Suprapubic skin (tissue), 4 donors: ENCODE measurements at regions not wholly inside any gene's neighbourhood (a gene's known extent, or its start where the extent isn't known, plus 50 kb on each side); places are given as distances from the start of the nearest gene placed in this dataset.

Experiments
- DNase-seq, 2 donors: peaks; one replicate each; pipeline ENCODE4 v3.0.0-alpha.2; 2019; ENCODE audit warnings: low spot score in 2 of 2
- H3K27ac ChIP-seq: fragments of 200-600 bp; sonication (generic); one replicate; pipeline ENCODE4 v1.5.1; 2019
- H3K27me3 ChIP-seq: fragments of 200-600 bp; sonication (generic); one replicate; pipeline ENCODE4 v1.5.1; 2019
- H3K36me3 ChIP-seq: fragments of 200-600 bp; sonication (generic); one replicate; pipeline ENCODE4 v1.5.1; 2019
- H3K4me1 ChIP-seq: fragments of 200-600 bp; sonication (generic); one replicate; pipeline ENCODE4 v1.5.1; 2019
- H3K4me3 ChIP-seq: fragments of 200-600 bp; sonication (generic); one replicate; pipeline ENCODE4 v1.5.1; 2019; ENCODE audit warnings: mild to moderate bottlenecking
- H3K9me3 ChIP-seq: fragments of 200-600 bp; sonication (generic); one replicate; pipeline ENCODE4 v1.5.1; 2019
- CTCF ChIP-seq, 2 donors: fragments of 200-600 bp in 1 of 2; fragments of 450-650 bp in 1 of 2; sonication (generic) in 1 of 2; IDR thresholded peaks; one replicate each; pipeline ENCODE4 v1.5.1; 2016 to 2019; ENCODE audit warnings: antibody characterized with exemption in 2 of 2, mild to moderate bottlenecking in 1 of 2, moderate library complexity in 1 of 2
- EP300 ChIP-seq: sonication (generic); formaldehyde crosslinking; IDR thresholded peaks from one replicate; pipeline ENCODE4 v1.6.1; 2017; ENCODE audit warnings: antibody characterized with exemption
- POLR2A ChIP-seq, 2 donors: fragments of 450-650 bp; IDR thresholded peaks; one replicate each; pipeline ENCODE4 v1.6.1; 2017; ENCODE audit warnings: antibody characterized with exemption in 2 of 2, mild to moderate bottlenecking in 2 of 2, moderate library complexity in 2 of 2
- POLR2AphosphoS5 ChIP-seq, 3 donors: sonication (generic); formaldehyde crosslinking; IDR thresholded peaks; one replicate each; pipeline ENCODE4 v1.6.1; 2017; ENCODE audit warnings: antibody characterized with exemption in 3 of 3
- WGBS: methylation state at CpG from one replicate; pipeline ENCODE4 v1.1.5; 2018; 5-methylcytosine and 5-hydroxymethylcytosine counted together

DNA sequence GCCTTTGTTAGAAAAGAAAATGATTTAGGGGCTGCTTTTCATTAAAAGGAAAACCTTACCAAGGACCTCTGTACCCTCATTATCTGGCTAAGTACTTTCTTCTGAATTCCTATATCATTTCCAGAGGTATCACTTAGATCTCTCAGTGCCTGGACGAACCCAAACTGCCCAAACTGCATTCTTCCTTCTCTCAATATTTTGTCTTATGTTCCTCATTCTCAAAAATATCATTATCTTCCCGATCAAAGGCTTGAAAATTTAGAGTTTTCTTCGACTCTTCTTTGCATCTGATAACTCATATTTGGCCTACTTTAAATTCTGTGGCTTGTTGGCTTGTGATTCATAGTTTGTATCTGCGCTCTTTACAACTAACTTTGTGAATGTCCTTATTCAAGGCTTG is 136.7 kb upstream of the TAF11L2 start:
- Histone ChIP-seq H3K9me3 (no peaks in the 10 kb centered on the region), H3K4me3 (no peak overlapping the region), H3K36me3 (no peaks in the 10 kb centered on the region), H3K27ac (no peak overlapping the region), H3K4me1 (no peaks in the 10 kb centered on the region), H3K27me3 (no peaks in the 10 kb centered on the region)
- DNase-seq, result no peak
- 65% methylated on average over 4 of the region's 4 CpGs for WGBS
- TF ChIP-seq EP300 (no peak), CTCF (IDR thresholded peaks at IDR 0.05) (no peak), POLR2A (IDR thresholded peaks at IDR 0.05) (no peak), POLR2AphosphoS5 (IDR thresholded peaks at IDR 0.05) (no peak)

- no peaks in the 10 kb centered on the region for H3K4me1 ChIP-seq
- 69% methylated on average over 4 of the region's 4 CpGs for WGBS
- no peaks in the 10 kb centered on the region for H3K9me3 ChIP-seq
- no peak for DNase-seq
- no peak overlapping the region for H3K27ac ChIP-seq
- no peaks in the 10 kb centered on the region for H3K36me3 ChIP-seq
- no peak overlapping the region for H3K4me3 ChIP-seq
- no peaks in the 10 kb centered on the region for H3K27me3 ChIP-seq
- TF ChIP-seq CTCF (IDR thresholded peaks at IDR 0.05) (no peak), POLR2A (IDR thresholded peaks at IDR 0.05) (no peak), EP300 (no peak), POLR2AphosphoS5 (IDR thresholded peaks at IDR 0.05) (no peak)
Observed at GRCh38 chr5:17364987-17365810, 132.8 kb upstream of the TAF11L2 start.

GRCh38 chr5:17365811-17366138 is 132.3 kb upstream of the TAF11L2 start:
- no peaks in the 10 kb centered on the region for H3K36me3 ChIP-seq
- TF ChIP-seq POLR2AphosphoS5 (IDR thresholded peaks at IDR 0.05), result no peak
- no peak for TF ChIP-seq EP300
- TF ChIP-seq CTCF (IDR thresholded peaks at IDR 0.05), result no peak
- no peaks in the 10 kb centered on the region for H3K9me3 ChIP-seq
- H3K27ac ChIP-seq, result no peak overlapping the region
- no peak for DNase-seq
- H3K4me1 ChIP-seq, result no peaks in the 10 kb centered on the region
- no peaks in the 10 kb centered on the region for H3K27me3 ChIP-seq
- H3K4me3 ChIP-seq, result no peak overlapping the region
- 69% methylated on average over 7 of the region's 7 CpGs for WGBS

GRCh38 chr5:17367256-17367840 is 130.7 kb upstream of the TAF11L2 start:
- Histone ChIP-seq H3K36me3 (no peaks in the 10 kb centered on the region), H3K9me3 (no peaks in the 10 kb centered on the region), H3K27me3 (no peaks in the 10 kb centered on the region), H3K27ac (no peak overlapping the region), H3K4me3 (no peak overlapping the region), H3K4me1 (no peaks in the 10 kb centered on the region)
- 51% methylated on average over 3 of the region's 3 CpGs for WGBS
- no peak for DNase-seq
- TF ChIP-seq POLR2A (IDR thresholded peaks at IDR 0.05), result no peak
- no peak for TF ChIP-seq POLR2AphosphoS5 (IDR thresholded peaks at IDR 0.05)
- no peak for TF ChIP-seq CTCF (IDR thresholded peaks at IDR 0.05)
- TF ChIP-seq EP300, result no peak

DNA sequence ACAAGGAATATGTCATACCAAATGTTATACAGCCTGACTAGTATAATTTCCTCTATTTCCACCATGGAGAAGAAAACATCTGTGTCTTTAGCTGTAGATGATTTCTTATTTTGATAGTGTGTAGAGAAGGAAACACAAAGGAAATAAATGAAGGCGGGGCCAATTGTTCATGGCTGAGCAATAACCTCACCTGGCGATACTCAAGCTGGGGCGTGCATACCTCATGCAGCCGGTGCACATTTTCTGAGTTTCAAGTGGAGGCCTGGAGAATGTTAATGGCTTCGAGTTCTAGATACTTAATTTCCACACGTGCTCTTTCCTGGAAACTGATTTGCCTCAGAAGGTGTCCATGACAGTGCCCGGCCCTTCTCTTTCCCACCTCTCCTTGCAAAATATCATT is 127.4 kb upstream of the TAF11L2 start:
- no peak for DNase-seq
- Histone ChIP-seq H3K4me1 (no peaks in the 10 kb centered on the region), H3K9me3 (no peaks in the 10 kb centered on the region), H3K27ac (no peak overlapping the region), H3K4me3 (no peak overlapping the region), H3K36me3 (no peaks in the 10 kb centered on the region), H3K27me3 (no peaks in the 10 kb centered on the region)
- TF ChIP-seq EP300 (no peak), POLR2A (IDR thresholded peaks at IDR 0.05) (no peak), POLR2AphosphoS5 (IDR thresholded peaks at IDR 0.05) (no peak), CTCF (IDR thresholded peaks at IDR 0.05) (no peak)
- WGBS, result 90% methylated on average over 7 of the region's 7 CpGs
